ENCODE measurements at regions not wholly inside any gene's neighbourhood (a gene's known extent, or its start where the extent isn't known, plus 50 kb on each side); places are given as distances from the start of the nearest gene placed in this dataset.
"Not testable (repeated sequence)": the region's sequence is repeated elsewhere in the genome, so short reads cannot be mapped to it uniquely, and the experiment has no call there.

DNA sequence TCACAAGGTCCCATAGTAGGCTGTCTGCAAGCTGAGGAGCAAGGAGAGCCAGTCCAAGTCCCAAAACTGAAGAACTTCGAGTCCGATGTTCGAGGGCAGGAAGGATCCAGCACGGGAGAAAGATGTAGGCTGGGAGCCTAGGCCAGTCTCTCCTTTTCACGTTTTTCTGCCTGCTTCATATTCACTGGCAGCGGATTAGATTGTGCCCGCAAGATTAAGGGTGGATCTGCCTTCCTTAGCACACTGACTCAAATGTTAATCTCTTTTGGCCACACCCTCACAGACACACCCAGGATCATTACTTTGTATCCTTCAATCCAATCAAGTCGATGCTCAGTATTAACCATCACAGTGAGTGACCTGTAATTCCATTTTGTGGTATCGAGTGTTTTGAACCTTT is 592.2 kb upstream of the HTR2C start:
- not testable (repeated sequence) for H3K27me3 ChIP-seq (ENCODE audit: control insufficient read depth, insufficient read depth, low read length); H3K9me3 ChIP-seq (ENCODE audit: control insufficient read depth, insufficient read depth, low read length); H3K9ac ChIP-seq (ENCODE audit: low read depth, low read length); H3K36me3 ChIP-seq (ENCODE audit: control insufficient read depth, insufficient read depth, low read length)
- peak overlapping the region; percentile 60 for H3K4me3 ChIP-seq (ENCODE audit: low read depth, low read length)
- H3K4me1 ChIP-seq (ENCODE audit: control insufficient read depth, insufficient read depth, low read length), result peaks cover 21% of the 10 kb centered on the region

DNA sequence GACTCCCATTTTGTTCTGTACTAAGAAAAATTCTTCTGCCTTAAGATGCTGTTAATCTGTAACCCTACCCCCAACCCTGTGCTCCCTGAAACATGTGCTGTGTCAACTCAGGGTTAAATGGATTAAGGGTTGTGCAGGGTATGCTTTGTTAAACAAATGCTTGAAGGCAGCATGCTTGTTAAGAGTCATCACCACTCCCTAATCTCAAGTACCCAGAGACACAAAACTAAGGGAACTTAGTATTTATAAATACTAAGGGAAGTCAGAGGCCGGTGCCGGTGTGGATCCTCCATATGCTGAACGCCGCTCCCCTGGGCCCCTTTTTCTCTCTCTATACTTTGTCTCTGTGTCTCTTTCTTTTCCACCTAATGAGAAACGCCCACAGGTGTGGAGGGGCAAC is 593.2 kb upstream of the HTR2C start:
- H3K4me1 ChIP-seq (ENCODE audit: control insufficient read depth, insufficient read depth, low read length), result peaks cover 23% of the 10 kb centered on the region
- peak overlapping the region; percentile 63 for H3K9ac ChIP-seq (ENCODE audit: low read depth, low read length)
- peak overlapping the region; percentile 61 for H3K4me3 ChIP-seq (ENCODE audit: low read depth, low read length)
- peaks cover 18% of the 10 kb centered on the region for H3K36me3 ChIP-seq (ENCODE audit: control insufficient read depth, insufficient read depth, low read length)
- H3K27me3 ChIP-seq (ENCODE audit: control insufficient read depth, insufficient read depth, low read length); H3K9me3 ChIP-seq (ENCODE audit: control insufficient read depth, insufficient read depth, low read length): not testable (repeated sequence)

DNA sequence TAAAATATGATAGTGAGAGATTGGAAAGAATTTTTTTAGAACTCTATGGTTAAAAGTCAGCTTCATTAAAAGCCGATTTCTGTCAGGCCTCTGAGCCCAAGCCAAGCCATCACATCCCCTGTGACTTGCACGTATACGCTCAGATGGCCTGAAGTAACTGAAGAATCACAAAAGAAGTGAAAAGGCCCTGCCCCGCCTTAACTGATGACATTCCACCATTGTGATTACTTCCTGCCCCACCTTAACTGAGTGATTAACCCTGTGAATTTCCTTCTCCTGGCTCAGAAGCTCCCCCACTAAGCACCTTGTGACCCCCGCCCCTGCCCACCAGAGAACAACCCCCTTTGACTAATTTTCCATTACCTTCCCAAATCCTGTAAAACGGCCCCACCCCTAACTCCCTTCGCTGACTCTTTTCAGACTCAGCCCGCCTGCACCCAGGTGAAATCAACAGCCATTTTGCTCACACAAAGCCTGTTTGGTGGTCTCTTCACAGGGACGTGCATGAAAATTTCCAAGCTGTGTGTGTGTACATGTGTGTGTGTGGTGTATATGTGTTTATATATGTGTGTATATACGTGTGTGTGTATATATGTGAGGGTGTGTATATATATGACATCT is 595.5 kb upstream of the HTR2C start:
- H3K9ac ChIP-seq (ENCODE audit: low read depth, low read length), result peak overlapping the region; percentile 13
- H3K36me3 ChIP-seq (ENCODE audit: control insufficient read depth, insufficient read depth, low read length), result peaks cover 22% of the 10 kb centered on the region
- H3K4me1 ChIP-seq (ENCODE audit: control insufficient read depth, insufficient read depth, low read length), result peaks cover 17% of the 10 kb centered on the region
- not testable (repeated sequence) for H3K9me3 ChIP-seq (ENCODE audit: control insufficient read depth, insufficient read depth, low read length); H3K27me3 ChIP-seq (ENCODE audit: control insufficient read depth, insufficient read depth, low read length)
- H3K4me3 ChIP-seq (ENCODE audit: low read depth, low read length), result peak overlapping the region; percentile 6

DNA sequence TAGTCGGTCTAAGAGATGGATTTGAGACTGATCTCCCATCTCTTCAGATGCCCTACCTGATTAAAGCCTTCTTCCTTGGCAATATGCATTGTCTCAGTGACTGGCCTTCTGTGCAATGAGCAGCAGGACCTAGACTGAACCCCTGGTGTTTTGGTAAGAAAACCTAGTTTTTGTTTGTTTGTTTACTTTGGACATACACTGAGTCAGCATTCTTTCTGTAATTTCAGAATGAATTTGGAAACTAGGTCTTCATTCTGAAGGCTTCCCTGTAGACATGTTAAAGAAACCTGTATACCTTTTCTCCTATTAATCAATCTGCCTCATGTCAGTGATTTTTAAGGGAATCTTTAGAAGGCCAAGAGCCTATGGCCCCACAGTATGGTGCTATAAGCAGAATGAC is 597.5 kb upstream of the HTR2C start:
- no peak overlapping the region for H3K4me3 ChIP-seq (ENCODE audit: low read depth, low read length)
- H3K9ac ChIP-seq (ENCODE audit: low read depth, low read length), result no peak overlapping the region
- peaks cover 15% of the 10 kb centered on the region for H3K4me1 ChIP-seq (ENCODE audit: control insufficient read depth, insufficient read depth, low read length)
- no peaks in the 10 kb centered on the region for H3K9me3 ChIP-seq (ENCODE audit: control insufficient read depth, insufficient read depth, low read length)
- H3K36me3 ChIP-seq (ENCODE audit: control insufficient read depth, insufficient read depth, low read length), result peaks cover 23% of the 10 kb centered on the region
- H3K27me3 ChIP-seq (ENCODE audit: control insufficient read depth, insufficient read depth, low read length), result no peaks in the 10 kb centered on the region

DNA sequence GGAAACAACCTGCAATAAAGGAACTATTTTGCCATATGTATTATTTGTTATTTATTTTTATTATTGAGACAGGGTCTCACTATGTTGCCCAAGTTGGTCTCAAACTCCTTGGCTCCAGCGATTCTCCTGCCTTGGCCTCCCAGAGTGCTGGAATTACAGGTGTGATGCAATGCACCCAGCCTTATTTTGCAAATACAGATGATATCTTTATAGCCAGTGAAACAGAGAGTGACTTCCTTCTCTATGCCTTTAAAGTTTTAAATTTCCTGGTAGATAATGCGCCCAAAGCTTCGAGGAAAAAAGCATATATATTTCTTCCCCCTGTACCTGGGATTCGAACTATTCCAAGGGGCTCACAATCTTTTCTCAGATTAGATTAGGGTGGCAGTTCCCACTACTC is 601.1 kb upstream of the HTR2C start:
- Histone ChIP-seq H3K27me3 (ENCODE audit: control insufficient read depth, insufficient read depth, low read length) (no peaks in the 10 kb centered on the region), H3K36me3 (ENCODE audit: control insufficient read depth, insufficient read depth, low read length) (peaks cover 39% of the 10 kb centered on the region), H3K4me3 (ENCODE audit: low read depth, low read length) (no peak overlapping the region), H3K4me1 (ENCODE audit: control insufficient read depth, insufficient read depth, low read length) (peaks cover 11% of the 10 kb centered on the region), H3K9ac (ENCODE audit: low read depth, low read length) (no peak overlapping the region), H3K9me3 (ENCODE audit: control insufficient read depth, insufficient read depth, low read length) (no peaks in the 10 kb centered on the region)

DNA sequence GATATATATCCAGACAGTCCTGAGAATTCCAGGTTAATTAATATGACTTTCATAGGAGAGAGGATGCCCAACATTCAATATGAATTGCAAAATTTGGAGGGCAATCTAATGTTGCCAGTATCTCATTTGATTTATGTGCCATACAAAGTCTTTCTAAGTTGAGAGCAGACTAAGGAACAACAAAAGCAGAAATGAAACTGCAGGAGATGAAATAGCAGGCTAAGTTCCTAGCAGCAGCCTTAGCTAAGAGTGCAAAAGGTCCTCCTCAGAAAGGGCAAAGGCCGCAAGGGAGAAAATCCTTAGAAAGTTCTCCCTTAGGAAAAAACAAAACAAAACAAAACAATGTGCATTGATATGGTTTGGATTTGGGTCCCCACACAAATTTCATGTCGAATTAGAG is 602.9 kb upstream of the HTR2C start:
- Histone ChIP-seq H3K9ac (ENCODE audit: low read depth, low read length) (no peak overlapping the region), H3K36me3 (ENCODE audit: control insufficient read depth, insufficient read depth, low read length) (peaks cover 28% of the 10 kb centered on the region), H3K27me3 (ENCODE audit: control insufficient read depth, insufficient read depth, low read length) (no peaks in the 10 kb centered on the region), H3K4me1 (ENCODE audit: control insufficient read depth, insufficient read depth, low read length) (peaks cover 21% of the 10 kb centered on the region), H3K9me3 (ENCODE audit: control insufficient read depth, insufficient read depth, low read length) (no peaks in the 10 kb centered on the region), H3K4me3 (ENCODE audit: low read depth, low read length) (no peak overlapping the region)

DNA sequence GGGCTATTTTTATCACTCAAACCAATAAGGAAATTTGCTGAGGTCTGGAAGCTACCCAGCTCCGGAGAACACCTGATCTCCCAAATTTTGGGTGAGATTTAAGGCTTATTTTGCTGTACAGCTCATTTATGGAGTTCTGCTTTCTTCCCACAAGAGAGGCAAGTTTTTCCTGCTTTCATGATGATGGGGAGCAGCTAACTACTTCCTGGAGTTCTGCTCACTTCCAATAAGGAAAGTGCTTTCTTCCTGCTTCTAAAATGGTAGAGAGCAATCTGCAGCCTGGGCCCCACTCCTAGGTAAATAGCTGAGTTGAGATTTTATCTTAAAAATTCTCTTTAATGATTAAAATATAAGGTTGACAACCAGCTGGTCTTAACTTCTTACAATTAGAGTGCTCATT is 606.0 kb upstream of the HTR2C start:
- H3K4me1 ChIP-seq (ENCODE audit: control insufficient read depth, insufficient read depth, low read length), result peaks cover 29% of the 10 kb centered on the region
- no peaks in the 10 kb centered on the region for H3K9me3 ChIP-seq (ENCODE audit: control insufficient read depth, insufficient read depth, low read length)
- no peaks in the 10 kb centered on the region for H3K27me3 ChIP-seq (ENCODE audit: control insufficient read depth, insufficient read depth, low read length)
- H3K9ac ChIP-seq (ENCODE audit: low read depth, low read length), result no peak overlapping the region
- no peak overlapping the region for H3K4me3 ChIP-seq (ENCODE audit: low read depth, low read length)
- H3K36me3 ChIP-seq (ENCODE audit: control insufficient read depth, insufficient read depth, low read length), result peaks cover 23% of the 10 kb centered on the region

DNA sequence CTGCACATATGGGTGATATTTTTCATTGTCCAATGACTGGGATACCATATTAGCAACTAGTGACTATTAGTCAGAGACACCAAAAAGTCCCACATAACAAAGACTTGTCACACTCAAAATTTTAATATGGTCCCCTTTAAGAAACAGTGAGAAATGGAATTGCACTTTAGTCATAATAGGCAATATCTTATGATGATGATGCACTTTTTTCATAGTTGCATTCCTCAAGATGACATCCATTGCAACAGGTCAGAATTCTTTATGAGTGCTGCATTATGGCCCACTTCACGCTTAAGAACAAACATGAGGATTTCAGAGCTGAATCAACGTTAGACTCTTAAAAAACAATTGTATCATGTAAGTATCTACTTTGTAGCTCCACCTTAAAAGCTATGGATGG is 608.4 kb upstream of the HTR2C start:
- Histone ChIP-seq H3K4me3 (ENCODE audit: low read depth, low read length) (no peak overlapping the region), H3K9ac (ENCODE audit: low read depth, low read length) (no peak overlapping the region), H3K36me3 (ENCODE audit: control insufficient read depth, insufficient read depth, low read length) (peaks cover 12% of the 10 kb centered on the region), H3K27me3 (ENCODE audit: control insufficient read depth, insufficient read depth, low read length) (no peaks in the 10 kb centered on the region), H3K4me1 (ENCODE audit: control insufficient read depth, insufficient read depth, low read length) (peaks cover 29% of the 10 kb centered on the region), H3K9me3 (ENCODE audit: control insufficient read depth, insufficient read depth, low read length) (no peaks in the 10 kb centered on the region)

DNA sequence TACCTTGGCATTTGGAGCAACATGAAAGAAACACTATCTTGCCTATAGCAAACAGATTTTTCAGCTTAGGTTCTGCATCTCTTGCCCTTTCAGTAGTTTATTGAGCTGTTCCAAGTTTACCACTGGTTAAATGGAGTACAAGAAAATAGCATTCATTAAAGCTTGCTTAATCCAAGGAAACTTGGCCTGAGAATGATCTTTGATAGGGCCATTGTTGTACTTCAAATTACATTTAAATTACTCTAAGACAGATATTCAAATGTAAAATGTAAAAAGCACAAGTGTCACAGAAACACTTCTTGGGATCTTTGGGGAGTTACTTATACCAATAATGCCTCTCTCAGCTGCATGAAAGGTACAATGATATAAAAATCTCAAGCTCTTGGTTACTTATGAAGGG is 609.0 kb upstream of the HTR2C start:
- Histone ChIP-seq H3K9me3 (ENCODE audit: control insufficient read depth, insufficient read depth, low read length) (peaks cover under 1% of the 10 kb centered on the region), H3K4me3 (ENCODE audit: low read depth, low read length) (no peak overlapping the region), H3K27me3 (ENCODE audit: control insufficient read depth, insufficient read depth, low read length) (no peaks in the 10 kb centered on the region), H3K36me3 (ENCODE audit: control insufficient read depth, insufficient read depth, low read length) (peaks cover 6% of the 10 kb centered on the region), H3K9ac (ENCODE audit: low read depth, low read length) (no peak overlapping the region), H3K4me1 (ENCODE audit: control insufficient read depth, insufficient read depth, low read length) (peaks cover 29% of the 10 kb centered on the region)

DNA sequence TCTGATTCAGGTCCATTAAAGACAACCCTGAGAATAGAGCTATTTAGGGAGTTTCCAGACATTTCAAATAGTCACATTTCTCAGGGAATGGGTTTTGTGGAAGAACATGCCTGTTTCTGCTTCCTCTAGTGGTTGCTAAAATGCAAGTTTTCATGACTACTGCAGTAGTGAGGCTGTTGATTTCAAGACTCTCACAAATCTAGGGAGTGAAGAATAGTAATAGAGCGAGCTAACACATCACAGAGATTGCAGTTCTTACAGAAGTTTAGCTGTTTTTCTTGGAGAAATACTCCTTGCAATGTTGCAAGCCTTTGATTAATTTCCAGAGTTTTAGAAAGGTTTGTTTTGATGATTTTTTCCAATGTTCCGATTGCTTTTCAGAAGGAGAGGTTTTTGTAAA is 610.2 kb upstream of the HTR2C start:
- Histone ChIP-seq H3K4me3 (ENCODE audit: low read depth, low read length) (no peak overlapping the region), H3K27me3 (ENCODE audit: control insufficient read depth, insufficient read depth, low read length) (no peaks in the 10 kb centered on the region), H3K9me3 (ENCODE audit: control insufficient read depth, insufficient read depth, low read length) (peaks cover 3% of the 10 kb centered on the region), H3K36me3 (ENCODE audit: control insufficient read depth, insufficient read depth, low read length) (peaks cover 6% of the 10 kb centered on the region), H3K9ac (ENCODE audit: low read depth, low read length) (no peak overlapping the region), H3K4me1 (ENCODE audit: control insufficient read depth, insufficient read depth, low read length) (peaks cover 29% of the 10 kb centered on the region)

DNA sequence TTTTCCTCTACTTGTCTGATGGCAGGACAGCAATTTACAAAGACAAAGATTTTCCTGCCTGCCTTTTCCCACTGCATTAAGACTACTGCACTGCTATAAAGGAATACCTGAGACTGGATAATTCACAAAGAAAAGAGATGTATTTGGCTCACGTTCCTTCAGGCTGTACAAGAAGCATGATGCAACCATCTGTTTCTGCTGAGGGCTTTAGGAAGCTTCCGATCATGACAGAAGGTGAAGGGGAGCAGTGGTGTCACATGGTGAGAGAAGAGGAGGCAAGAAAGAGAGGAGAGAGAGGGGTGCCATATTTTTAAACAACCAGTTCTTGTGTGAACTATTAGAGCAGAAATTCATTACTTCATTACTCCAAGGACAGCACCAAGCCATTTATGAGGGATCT is 617.1 kb upstream of the HTR2C start:
- Histone ChIP-seq H3K27me3 (ENCODE audit: control insufficient read depth, insufficient read depth, low read length) (no peaks in the 10 kb centered on the region), H3K9me3 (ENCODE audit: control insufficient read depth, insufficient read depth, low read length) (peaks cover 3% of the 10 kb centered on the region), H3K36me3 (ENCODE audit: control insufficient read depth, insufficient read depth, low read length) (no peaks in the 10 kb centered on the region), H3K9ac (ENCODE audit: low read depth, low read length) (no peak overlapping the region), H3K4me1 (ENCODE audit: control insufficient read depth, insufficient read depth, low read length) (peaks cover 3% of the 10 kb centered on the region), H3K4me3 (ENCODE audit: low read depth, low read length) (no peak overlapping the region)

DNA sequence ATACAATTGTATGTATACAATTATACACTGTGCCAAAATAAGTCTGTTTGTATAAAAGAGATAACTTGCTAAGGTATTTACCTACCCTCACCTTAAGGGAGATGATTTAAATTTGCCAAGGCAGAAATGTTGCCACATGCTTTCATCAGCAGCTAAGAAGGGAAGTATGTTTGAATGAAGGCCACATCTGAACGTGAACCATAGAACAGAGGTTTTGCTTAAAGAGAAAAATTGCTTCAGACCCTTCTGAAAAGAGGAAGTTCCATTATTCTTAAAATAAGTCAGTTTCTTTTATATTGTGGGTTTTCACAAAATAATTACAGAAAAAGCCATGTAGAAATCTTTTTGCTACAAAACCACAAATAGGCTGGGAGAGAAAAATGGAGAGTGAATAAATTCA is 621.5 kb upstream of the HTR2C start:
- Histone ChIP-seq H3K4me3 (ENCODE audit: low read depth, low read length) (no peak overlapping the region), H3K4me1 (ENCODE audit: control insufficient read depth, insufficient read depth, low read length) (peaks cover 17% of the 10 kb centered on the region), H3K27me3 (ENCODE audit: control insufficient read depth, insufficient read depth, low read length) (no peaks in the 10 kb centered on the region), H3K9me3 (ENCODE audit: control insufficient read depth, insufficient read depth, low read length) (no peaks in the 10 kb centered on the region), H3K9ac (ENCODE audit: low read depth, low read length) (no peak overlapping the region), H3K36me3 (ENCODE audit: control insufficient read depth, insufficient read depth, low read length) (no peaks in the 10 kb centered on the region)

Data from iPS-15b (cell line).